OCI-LY1 (cell line): ENCODE measurements at regions not wholly inside any gene's neighbourhood (a gene's known extent, or its start where the extent isn't known, plus 50 kb on each side); places are given as distances from the start of the nearest gene placed in this dataset.

Experiments used
- H2AFZ ChIP-seq: fragments of 200-600 bp; sonication (generic), shearing (Covaris generic); 2 replicates; pipeline ENCODE4 v1.6.0; 2014; ENCODE audit warnings: antibody characterized with exemption, mild to moderate bottlenecking, low read length
- H3F3A ChIP-seq: fragments of 200-600 bp; sonication (generic), shearing (Covaris generic); 2 replicates; pipeline ENCODE4 v1.6.0; 2014; ENCODE audit warnings: mild to moderate bottlenecking, antibody characterized with exemption, low read length, moderate library complexity; ENCODE audit not compliant: insufficient read depth
- H3K27ac ChIP-seq: fragments of 200-600 bp; sonication (generic); 2 replicates; pipeline ENCODE4 v1.5.1; 2014; ENCODE audit warnings: low read length, mixed run types, mild to moderate bottlenecking, low read depth; ENCODE audit not compliant: poor library complexity, severe bottlenecking
- H3K27me3 ChIP-seq: fragments of 200-600 bp; sonication (generic); 2 replicates; pipeline ENCODE4 v1.6.0; 2014; ENCODE audit warnings: antibody characterized with exemption, mild to moderate bottlenecking, low read length, moderate library complexity; ENCODE audit not compliant: insufficient read depth
- H3K36me3 ChIP-seq: fragments of 200-600 bp; sonication (generic); 2 replicates; pipeline ENCODE4 v1.6.1; 2014; ENCODE audit warnings: mild to moderate bottlenecking, antibody characterized with exemption, low read length, moderate library complexity, mixed read lengths; ENCODE audit not compliant: insufficient read depth
- H3K4me1 ChIP-seq: fragments of 200-600 bp; sonication (generic); 2 replicates; pipeline ENCODE4 v1.5.1; 2014; ENCODE audit warnings: mild to moderate bottlenecking, low read length, moderate library complexity; ENCODE audit not compliant: insufficient read depth, severe bottlenecking
- H3K4me2 ChIP-seq: fragments of 200-600 bp; sonication (generic), shearing (Covaris generic); 2 replicates; pipeline ENCODE4 v1.6.1; 2014; ENCODE audit warnings: low read length
- H3K4me3 ChIP-seq: fragments of 200-600 bp; sonication (generic); 2 replicates; pipeline ENCODE4 v1.5.1; 2014; ENCODE audit warnings: low read length, low read depth, mild to moderate bottlenecking, mixed read lengths; ENCODE audit not compliant: poor library complexity, severe bottlenecking
- H3K79me2 ChIP-seq: fragments of 200-600 bp; shearing (Covaris generic); 2 replicates; pipeline ENCODE4 v1.6.1; 2016; ENCODE audit warnings: mixed run types, low read length, mixed read lengths; ENCODE audit not compliant: insufficient read depth
- H3K9ac ChIP-seq: fragments of 200-600 bp; sonication (generic), shearing (Covaris generic); 2 replicates; pipeline ENCODE4 v1.6.1; 2014; ENCODE audit warnings: mild to moderate bottlenecking, low read length, mixed read lengths
- H3K9me2 ChIP-seq: fragments of 200-600 bp; sonication (generic), shearing (Covaris generic); 2 replicates; pipeline ENCODE4 v1.6.1; 2014; ENCODE audit warnings: low read depth, mild to moderate bottlenecking, low read length, mixed read lengths
- H3K9me3 ChIP-seq: fragments of 200-600 bp; shearing (Covaris generic); 2 replicates; pipeline ENCODE4 v1.6.1; 2014; ENCODE audit warnings: low read length, mixed read lengths
- H4K20me1 ChIP-seq: fragments of 200-600 bp; sonication (generic), shearing (Covaris generic); 2 replicates; pipeline ENCODE4 v1.6.0; 2016; ENCODE audit warnings: mild to moderate bottlenecking, low read length; ENCODE audit not compliant: insufficient read depth
- EZH2 ChIP-seq: fragments of 200-600 bp; sonication (generic), shearing (Covaris generic); IDR thresholded peaks from 2 replicates; pipeline ENCODE4 v1.8.0; 2017; ENCODE audit warnings: borderline replicate concordance, mixed run types, mild to moderate bottlenecking, antibody characterized with exemption, low read length, moderate library complexity, mixed read lengths
- TF ChIP-seq, protein P1 (sequence below): fragments of 200-600 bp; sonication (generic), shearing (Covaris generic); IDR thresholded peaks from 2 replicates; pipeline ENCODE4 v1.5.1; 2017; ENCODE audit warnings: mild to moderate bottlenecking, antibody characterized with exemption, low read length, moderate library complexity, mixed read lengths

- TF ChIP-seq EZH2, result no peak
- TF ChIP-seq, protein P1, sequence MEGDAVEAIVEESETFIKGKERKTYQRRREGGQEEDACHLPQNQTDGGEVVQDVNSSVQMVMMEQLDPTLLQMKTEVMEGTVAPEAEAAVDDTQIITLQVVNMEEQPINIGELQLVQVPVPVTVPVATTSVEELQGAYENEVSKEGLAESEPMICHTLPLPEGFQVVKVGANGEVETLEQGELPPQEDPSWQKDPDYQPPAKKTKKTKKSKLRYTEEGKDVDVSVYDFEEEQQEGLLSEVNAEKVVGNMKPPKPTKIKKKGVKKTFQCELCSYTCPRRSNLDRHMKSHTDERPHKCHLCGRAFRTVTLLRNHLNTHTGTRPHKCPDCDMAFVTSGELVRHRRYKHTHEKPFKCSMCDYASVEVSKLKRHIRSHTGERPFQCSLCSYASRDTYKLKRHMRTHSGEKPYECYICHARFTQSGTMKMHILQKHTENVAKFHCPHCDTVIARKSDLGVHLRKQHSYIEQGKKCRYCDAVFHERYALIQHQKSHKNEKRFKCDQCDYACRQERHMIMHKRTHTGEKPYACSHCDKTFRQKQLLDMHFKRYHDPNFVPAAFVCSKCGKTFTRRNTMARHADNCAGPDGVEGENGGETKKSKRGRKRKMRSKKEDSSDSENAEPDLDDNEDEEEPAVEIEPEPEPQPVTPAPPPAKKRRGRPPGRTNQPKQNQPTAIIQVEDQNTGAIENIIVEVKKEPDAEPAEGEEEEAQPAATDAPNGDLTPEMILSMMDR, result no peak
- no peak overlapping the region for H3K27ac ChIP-seq
- H3F3A ChIP-seq, result no peaks in the 10 kb centered on the region
These were observed 66.7 kb downstream of the CBLL2 start for GRCh38 chrX:22339459-22339858.

DNA sequence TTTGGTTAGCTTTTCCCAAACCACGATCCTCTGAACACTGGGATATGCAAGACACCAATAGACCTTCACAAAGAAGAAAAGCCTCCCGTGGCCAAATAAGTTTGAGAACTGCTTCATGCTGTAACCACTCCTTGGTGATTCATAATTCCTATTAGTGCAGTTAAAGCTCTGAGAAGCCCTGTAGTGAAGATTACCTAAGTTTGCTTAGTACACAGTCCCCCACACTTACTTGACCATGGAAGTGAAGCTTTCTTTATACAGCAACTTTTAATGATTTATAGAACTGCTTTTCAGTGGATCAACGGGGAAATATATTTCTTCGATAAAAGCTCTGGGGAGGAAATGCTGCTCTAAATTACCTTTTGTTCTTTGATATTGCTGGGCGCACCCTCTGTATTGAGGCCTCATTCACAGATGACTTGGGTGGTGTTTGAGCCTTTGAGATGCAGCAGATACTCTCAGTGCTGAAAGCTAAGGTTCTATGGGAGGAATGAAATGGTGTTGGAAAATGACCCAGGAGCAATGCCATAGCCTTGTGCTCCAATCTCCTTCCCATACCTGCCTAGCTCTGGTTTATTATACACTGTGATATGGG, 67.4 kb downstream of the CBLL2 start:
- Histone ChIP-seq H3K4me2 (no peak overlapping the region), H2AFZ (no peak overlapping the region), H3K9me3 (no peaks in the 10 kb centered on the region), H3K4me3 (no peak overlapping the region), H3K9ac (no peak overlapping the region), H3K9me2 (no peaks in the 10 kb centered on the region), H3K4me1 (no peaks in the 10 kb centered on the region), H3K36me3 (no peaks in the 10 kb centered on the region), H3K27me3 (no peaks in the 10 kb centered on the region), H4K20me1 (no peaks in the 10 kb centered on the region), H3F3A (no peaks in the 10 kb centered on the region), H3K27ac (no peak overlapping the region), H3K79me2 (no peaks in the 10 kb centered on the region)
- TF ChIP-seq EZH2, result no peak

More at GRCh38 chrX:22339459-22339858, 66.7 kb downstream of the CBLL2 start:
- no peaks in the 10 kb centered on the region for H4K20me1 ChIP-seq
- H3K9me3 ChIP-seq, result no peaks in the 10 kb centered on the region
- no peaks in the 10 kb centered on the region for H3K4me1 ChIP-seq
- no peak overlapping the region for H3K4me2 ChIP-seq
- H3K4me3 ChIP-seq, result no peak overlapping the region
- no peaks in the 10 kb centered on the region for H3K79me2 ChIP-seq
- H3K9me2 ChIP-seq, result no peaks in the 10 kb centered on the region
- no peaks in the 10 kb centered on the region for H3K36me3 ChIP-seq
- no peaks in the 10 kb centered on the region for H3K27me3 ChIP-seq
- no peak overlapping the region for H2AFZ ChIP-seq
- no peak overlapping the region for H3K9ac ChIP-seq

GRCh38 chrX:22343192-22343591, 70.5 kb downstream of the CBLL2 start:
- TF ChIP-seq EZH2, result no peak
- TF ChIP-seq, protein P1, result no peak
- Histone ChIP-seq H3K9ac (no peak overlapping the region), H3K9me2 (no peaks in the 10 kb centered on the region), H3K36me3 (no peaks in the 10 kb centered on the region), H3K27ac (no peak overlapping the region), H4K20me1 (no peaks in the 10 kb centered on the region), H3K79me2 (no peaks in the 10 kb centered on the region), H3K4me2 (no peak overlapping the region), H3K4me3 (no peak overlapping the region), H3K9me3 (no peaks in the 10 kb centered on the region), H3F3A (no peaks in the 10 kb centered on the region), H2AFZ (no peak overlapping the region), H3K27me3 (no peaks in the 10 kb centered on the region), H3K4me1 (no peaks in the 10 kb centered on the region)

DNA sequence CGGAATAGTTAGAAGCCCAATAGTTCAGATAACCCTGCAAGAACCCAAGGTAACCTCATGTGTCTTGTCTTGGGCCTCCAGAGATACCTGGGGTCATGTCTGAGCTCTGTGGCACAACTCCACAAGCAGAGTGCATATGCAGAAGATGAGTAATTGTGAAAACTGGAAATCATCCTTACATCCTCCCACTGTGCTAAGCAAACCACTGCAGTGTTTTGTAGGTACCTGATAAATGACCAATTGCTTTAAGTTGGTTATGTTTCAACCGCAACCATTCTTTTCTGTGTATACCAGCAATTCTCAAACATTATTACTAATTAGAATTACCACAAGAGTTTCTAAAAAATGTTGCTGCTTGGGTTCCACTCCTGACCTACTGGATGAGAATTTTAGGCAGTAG, 73.2 kb downstream of the CBLL2 start:
- no peaks in the 10 kb centered on the region for H3K4me1 ChIP-seq
- no peaks in the 10 kb centered on the region for H4K20me1 ChIP-seq
- H3K79me2 ChIP-seq, result no peaks in the 10 kb centered on the region
- H3K9me2 ChIP-seq, result no peaks in the 10 kb centered on the region
- H3K27ac ChIP-seq, result no peak overlapping the region
- no peaks in the 10 kb centered on the region for H3K27me3 ChIP-seq
- no peak overlapping the region for H3K4me3 ChIP-seq
- H3K9me3 ChIP-seq, result no peaks in the 10 kb centered on the region
- no peak overlapping the region for H2AFZ ChIP-seq
- no peaks in the 10 kb centered on the region for H3F3A ChIP-seq
- TF ChIP-seq, protein P1, result no peak
- no peak for TF ChIP-seq EZH2
- no peaks in the 10 kb centered on the region for H3K36me3 ChIP-seq
- H3K4me2 ChIP-seq, result no peak overlapping the region
- H3K9ac ChIP-seq, result no peak overlapping the region
